CD4-positive, alpha-beta memory T cell (primary cell): ENCODE measurements at regions not wholly inside any gene's neighbourhood (a gene's known extent, or its start where the extent isn't known, plus 50 kb on each side); places are given as distances from the start of the nearest gene placed in this dataset.

Experiments
- CTCF ChIA-PET: fragments of 350-600 bp; sonication (Branson Sonifier 250); formaldehyde crosslinking; loops from one replicate; lab custom pipeline; 2021; ENCODE audit warnings: inconsistent platforms; ENCODE audit not compliant: partially characterized antibody; lab: Charles Lee
- POLR2A ChIA-PET: fragments of 350-600 bp; sonication (Branson Sonifier 250); formaldehyde crosslinking; loops from one replicate; lab custom pipeline; 2021; ENCODE audit not compliant: partially characterized antibody; lab: Charles Lee
- DNase-seq, 5 donors: peaks; one replicate each; pipeline versions ENCODE4 v3.0.0 to v3.0.0-alpha.2; 2020 to 2022; ENCODE audit warnings: mixed read lengths in 1 of 5
- H3K27ac ChIP-seq: one replicate; pipeline ENCODE4 v1.7.0; 2013; ENCODE audit warnings: low read depth, low read length
- H3K27me3 ChIP-seq: 2 replicates; pipeline ENCODE4 v1.7.0; 2013; ENCODE audit warnings: mild to moderate bottlenecking, low read length, moderate library complexity; ENCODE audit not compliant: insufficient read depth
- H3K36me3 ChIP-seq: 2 replicates; pipeline ENCODE4 v1.7.0; 2013; ENCODE audit warnings: mild to moderate bottlenecking, low read length, moderate library complexity; ENCODE audit not compliant: insufficient read depth
- H3K4me1 ChIP-seq: 2 replicates; pipeline ENCODE4 v1.7.0; 2013; ENCODE audit warnings: mild to moderate bottlenecking, low read length, moderate library complexity; ENCODE audit not compliant: insufficient read depth
- H3K4me3 ChIP-seq, 2 donors: one replicate each; pipeline ENCODE4 v1.7.0; 2013; ENCODE audit warnings: low read length in 2 of 2, mild to moderate bottlenecking in 1 of 2
- H3K9me3 ChIP-seq, 2 donors: one replicate each; pipeline ENCODE4 v1.7.0; 2013; ENCODE audit warnings: low read length in 2 of 2, control low read depth in 1 of 2; ENCODE audit not compliant: control insufficient read depth in 1 of 2
- H3K27ac Mint-ChIP-seq, 7 donors: one replicate each; pipeline ENCODE4 v1.8.0; 2020 to 2021; ENCODE audit warnings: mixed read lengths in 7 of 7, mild to moderate bottlenecking in 6 of 7, inconsistent platforms in 3 of 7, moderate library complexity in 3 of 7
- H3K27me3 Mint-ChIP-seq, 2 donors: one replicate each; pipeline ENCODE4 v1.8.0; 2020 to 2021; ENCODE audit warnings: mixed read lengths in 2 of 2
- H3K36me3 Mint-ChIP-seq, 2 donors: one replicate each; pipeline ENCODE4 v1.8.0; 2020 to 2021; ENCODE audit warnings: mixed read lengths in 2 of 2, inconsistent platforms in 1 of 2, mild to moderate bottlenecking in 1 of 2
- H3K4me1 Mint-ChIP-seq, 4 donors: one replicate each; pipeline ENCODE4 v1.8.0; 2020 to 2021; ENCODE audit warnings: mixed read lengths in 4 of 4, mild to moderate bottlenecking in 1 of 4
- H3K4me3 Mint-ChIP-seq, 8 donors: one replicate each; pipeline ENCODE4 v1.8.0; 2020 to 2021; ENCODE audit warnings: mixed read lengths in 8 of 8, mild to moderate bottlenecking in 7 of 8, moderate library complexity in 6 of 8, inconsistent platforms in 3 of 8
- H3K9me3 Mint-ChIP-seq, 8 donors: one replicate each; pipeline ENCODE4 v1.8.0; 2020 to 2021; ENCODE audit warnings: mixed read lengths in 8 of 8, mild to moderate bottlenecking in 5 of 8, inconsistent platforms in 3 of 8, moderate library complexity in 1 of 8
- intact Hi-C: fragments of 100-400 bp; cut with micrococcal nuclease; formaldehyde crosslinking; loops from one replicate; pipeline ENCODE4 v1.15.1; 2023

GRCh38 chr20:60630609-60631008 lies 621.5 kb upstream of the CDH4 start:
- H3K4me1 Mint-ChIP-seq = no peaks in the 10 kb centered on the region
- intact Hi-C loops = no loop called here
- no peak overlapping the region for H3K27ac Mint-ChIP-seq

GRCh38 chr20:60631585-60632287 lies 620.3 kb upstream of the CDH4 start:
- Mint-ChIP-seq H3K4me3 (no peak overlapping the region), H3K27ac (no peak overlapping the region), H3K27me3 (peaks cover 0 to 7% of the 10 kb centered on the region in 2 donors), H3K9me3 (peaks cover 0 to 3% (median 0%) of the 10 kb centered on the region in 8 donors), H3K4me1 (no peaks in the 10 kb centered on the region), H3K36me3 (no peaks in the 10 kb centered on the region)
- ChIA-PET POLR2A (no interaction called here), CTCF (no interaction called here)
- no peak overlapping the region for H3K27ac ChIP-seq
- no peaks in the 10 kb centered on the region for H3K36me3 ChIP-seq
- H3K27me3 ChIP-seq = no peaks in the 10 kb centered on the region
- no peaks in the 10 kb centered on the region for H3K9me3 ChIP-seq
- no peak for DNase-seq
- no peaks in the 10 kb centered on the region for H3K4me1 ChIP-seq
- no peak overlapping the region for H3K4me3 ChIP-seq
- intact Hi-C loops = no loop called here

More at GRCh38 chr20:60630609-60631008, 621.5 kb upstream of the CDH4 start:
- H3K4me3 Mint-ChIP-seq = no peak overlapping the region
- peaks cover 0 to 2% (median 0%) of the 10 kb centered on the region in 8 donors for H3K9me3 Mint-ChIP-seq
- Histone ChIP-seq H3K36me3 (no peaks in the 10 kb centered on the region), H3K27ac (no peak overlapping the region), H3K4me1 (no peaks in the 10 kb centered on the region), H3K27me3 (no peaks in the 10 kb centered on the region), H3K4me3 (no peak overlapping the region), H3K9me3 (no peaks in the 10 kb centered on the region)
- CTCF ChIA-PET = no interaction called here
- POLR2A ChIA-PET = no interaction called here
- no peak for DNase-seq
- H3K36me3 Mint-ChIP-seq = no peaks in the 10 kb centered on the region
- peaks cover 0 to 7% of the 10 kb centered on the region in 2 donors for H3K27me3 Mint-ChIP-seq

GRCh38 chr20:60632391-60633262 lies 619.4 kb upstream of the CDH4 start:
- Histone ChIP-seq H3K27ac (no peak overlapping the region), H3K9me3 (no peaks in the 10 kb centered on the region), H3K36me3 (no peaks in the 10 kb centered on the region), H3K4me3 (no peak overlapping the region), H3K27me3 (no peaks in the 10 kb centered on the region), H3K4me1 (no peaks in the 10 kb centered on the region)
- Mint-ChIP-seq H3K4me1 (no peaks in the 10 kb centered on the region), H3K9me3 (peaks cover 0 to 3% (median 0%) of the 10 kb centered on the region in 8 donors), H3K27ac (no peak overlapping the region), H3K4me3 (no peak overlapping the region), H3K36me3 (no peaks in the 10 kb centered on the region), H3K27me3 (peaks cover 0 to 7% of the 10 kb centered on the region in 2 donors)
- ChIA-PET POLR2A (no interaction called here), CTCF (no interaction called here)
- intact Hi-C loops = no loop called here
- DNase-seq = no peak

GRCh38 chr20:60634491-60635172 lies 617.4 kb upstream of the CDH4 start:
- CTCF ChIA-PET = no interaction called here
- no peak overlapping the region for H3K4me3 ChIP-seq
- Mint-ChIP-seq H3K4me3 (no peak overlapping the region), H3K36me3 (no peaks in the 10 kb centered on the region), H3K27me3 (peaks cover 0 to 2% of the 10 kb centered on the region in 2 donors), H3K27ac (no peak overlapping the region), H3K4me1 (no peaks in the 10 kb centered on the region), H3K9me3 (peaks cover 0 to 3% (median 0%) of the 10 kb centered on the region in 8 donors)
- no peaks in the 10 kb centered on the region for H3K36me3 ChIP-seq
- H3K27me3 ChIP-seq = no peaks in the 10 kb centered on the region
- H3K9me3 ChIP-seq = no peaks in the 10 kb centered on the region
- POLR2A ChIA-PET = no interaction called here
- H3K27ac ChIP-seq = no peak overlapping the region
- intact Hi-C loops = no loop called here
- H3K4me1 ChIP-seq = no peaks in the 10 kb centered on the region
- DNase-seq = no peak

- H3K4me1 ChIP-seq = no peaks in the 10 kb centered on the region
- no peaks in the 10 kb centered on the region for H3K4me1 Mint-ChIP-seq
- H3K27me3 ChIP-seq = no peaks in the 10 kb centered on the region
- no peaks in the 10 kb centered on the region for H3K36me3 Mint-ChIP-seq
- no peaks in the 10 kb centered on the region for H3K36me3 ChIP-seq
- intact Hi-C loops = no loop called here
- no peak overlapping the region for H3K27ac Mint-ChIP-seq
- H3K9me3 ChIP-seq = no peaks in the 10 kb centered on the region
- DNase-seq = no peak
- no peak overlapping the region for H3K27ac ChIP-seq
- ChIA-PET POLR2A (no interaction called here), CTCF (no interaction called here)
- peaks cover 0 to 3% (median 0%) of the 10 kb centered on the region in 8 donors for H3K9me3 Mint-ChIP-seq
- peaks cover 0 to 2% of the 10 kb centered on the region in 2 donors for H3K27me3 Mint-ChIP-seq
- no peak overlapping the region for H3K4me3 Mint-ChIP-seq
- no peak overlapping the region for H3K4me3 ChIP-seq
Measured at GRCh38 chr20:60636417-60636816, 615.6 kb upstream of the CDH4 start.

GRCh38 chr20:60637801-60638200 lies 614.3 kb upstream of the CDH4 start:
- Mint-ChIP-seq H3K27me3 (no peaks in the 10 kb centered on the region), H3K4me1 (no peaks in the 10 kb centered on the region), H3K36me3 (no peaks in the 10 kb centered on the region), H3K27ac (no peak overlapping the region), H3K9me3 (peaks cover 0 to 3% (median 0%) of the 10 kb centered on the region in 8 donors), H3K4me3 (no peak overlapping the region)
- intact Hi-C loops = no loop called here
- CTCF ChIA-PET = no interaction called here
- Histone ChIP-seq H3K4me3 (no peak overlapping the region), H3K9me3 (no peaks in the 10 kb centered on the region), H3K27ac (no peak overlapping the region), H3K36me3 (no peaks in the 10 kb centered on the region), H3K27me3 (no peaks in the 10 kb centered on the region), H3K4me1 (no peaks in the 10 kb centered on the region)
- DNase-seq = no peak
- POLR2A ChIA-PET = no interaction called here

- no peaks in the 10 kb centered on the region for H3K36me3 Mint-ChIP-seq
- H3K9me3 Mint-ChIP-seq = peaks cover 0 to 3% (median 0%) of the 10 kb centered on the region in 8 donors
Measured at GRCh38 chr20:60638430-60639098, 613.5 kb upstream of the CDH4 start.

More at GRCh38 chr20:60638430-60639098, 613.5 kb upstream of the CDH4 start:
- H3K27me3 ChIP-seq = no peaks in the 10 kb centered on the region
- Mint-ChIP-seq H3K4me1 (no peaks in the 10 kb centered on the region), H3K27ac (no peak overlapping the region), H3K27me3 (no peaks in the 10 kb centered on the region), H3K4me3 (no peak overlapping the region)
- no peaks in the 10 kb centered on the region for H3K4me1 ChIP-seq
- no peak for DNase-seq
- H3K4me3 ChIP-seq = no peak overlapping the region
- ChIA-PET CTCF (no interaction called here), POLR2A (no interaction called here)
- no peaks in the 10 kb centered on the region for H3K9me3 ChIP-seq
- intact Hi-C loops = no loop called here
- H3K27ac ChIP-seq = no peak overlapping the region
- no peaks in the 10 kb centered on the region for H3K36me3 ChIP-seq
